Activated CD4-positive, alpha-beta memory T cell treated with anti-CD3 and anti-CD28 coated beads for 36 hours (primary cell): ENCODE measurements at regions not wholly inside any gene's neighbourhood (a gene's known extent, or its start where the extent isn't known, plus 50 kb on each side); places are given as distances from the start of the nearest gene placed in this dataset.

Experiments
- CTCF ChIA-PET: fragments of 350-600 bp; sonication (Branson Sonifier 250); formaldehyde crosslinking; loops from one replicate; lab custom pipeline; 2021; ENCODE audit warnings: antibody characterized with exemption, inconsistent platforms; lab: Charles Lee
- POLR2A ChIA-PET: fragments of 350-600 bp; sonication (Branson Sonifier 250); formaldehyde crosslinking; loops from one replicate; lab custom pipeline; 2021; ENCODE audit warnings: antibody characterized with exemption; lab: Charles Lee
- DNase-seq: peaks from one replicate; pipeline ENCODE4 v3.0.0-alpha.2; 2020
- H3K27ac Mint-ChIP-seq: one replicate; pipeline ENCODE4 v1.8.0; 2021; ENCODE audit warnings: mixed read lengths
- H3K27me3 Mint-ChIP-seq: one replicate; pipeline ENCODE4 v1.8.0; 2021; ENCODE audit warnings: mixed read lengths
- H3K36me3 Mint-ChIP-seq: one replicate; pipeline ENCODE4 v1.8.0; 2021; ENCODE audit warnings: mixed read lengths
- H3K4me1 Mint-ChIP-seq: one replicate; pipeline ENCODE4 v1.8.0; 2021; ENCODE audit warnings: low read depth, mixed read lengths
- H3K4me3 Mint-ChIP-seq: one replicate; pipeline ENCODE4 v1.8.0; 2021; ENCODE audit warnings: mild to moderate bottlenecking, mixed read lengths
- H3K9me3 Mint-ChIP-seq: one replicate; pipeline ENCODE4 v1.8.0; 2021; ENCODE audit warnings: mixed read lengths
- intact Hi-C: fragments of 100-400 bp; cut with micrococcal nuclease; formaldehyde crosslinking; loops from one replicate; pipeline ENCODE4 v1.15.1; 2023

- Mint-ChIP-seq H3K4me1 (peaks cover 28% of the 10 kb centered on the region), H3K27me3 (no peaks in the 10 kb centered on the region), H3K27ac (no peak overlapping the region), H3K36me3 (no peaks in the 10 kb centered on the region), H3K9me3 (no peaks in the 10 kb centered on the region), H3K4me3 (no peak overlapping the region)
- ChIA-PET CTCF (interaction anchor here (1.2 to 2.4 kb wide), 2 partner anchors 24 to 236 kb away, joined by 3 to 6 read pairs; no protein-coding TSS in a partner anchor), POLR2A (no interaction called here)
- DNase-seq, result no peak
- intact Hi-C loops, result no loop called here
These were observed 86.5 kb downstream of the SLC25A47 start for GRCh38 chr14:100409651-100410050.

- Mint-ChIP-seq H3K27me3 (no peaks in the 10 kb centered on the region), H3K36me3 (no peaks in the 10 kb centered on the region), H3K9me3 (no peaks in the 10 kb centered on the region), H3K27ac (no peak overlapping the region), H3K4me3 (no peak overlapping the region), H3K4me1 (peaks cover 25% of the 10 kb centered on the region)
- intact Hi-C loops, result no loop called here
- POLR2A ChIA-PET, result no interaction called here
- DNase-seq, result no peak
- CTCF ChIA-PET, result interaction anchor here (1.2 to 2.4 kb wide), 2 partner anchors 25 to 236 kb away, joined by 3 to 6 read pairs; no protein-coding TSS in a partner anchor
These were observed 87.0 kb downstream of the SLC25A47 start for GRCh38 chr14:100410056-100410565.

GRCh38 chr14:100413699-100414098 is 90.6 kb downstream of the SLC25A47 start:
- no peaks in the 10 kb centered on the region for H3K27me3 Mint-ChIP-seq
- no peaks in the 10 kb centered on the region for H3K4me1 Mint-ChIP-seq
- ChIA-PET POLR2A (no interaction called here), CTCF (no interaction called here)
- no peak for DNase-seq
- intact Hi-C loops, result no loop called here
- H3K27ac Mint-ChIP-seq, result no peak overlapping the region
- H3K4me3 Mint-ChIP-seq, result no peak overlapping the region
- no peaks in the 10 kb centered on the region for H3K9me3 Mint-ChIP-seq
- H3K36me3 Mint-ChIP-seq, result no peaks in the 10 kb centered on the region

- DNase-seq, result no peak
- no peaks in the 10 kb centered on the region for H3K4me1 Mint-ChIP-seq
- H3K9me3 Mint-ChIP-seq, result no peaks in the 10 kb centered on the region
- no peak overlapping the region for H3K4me3 Mint-ChIP-seq
- ChIA-PET CTCF (interaction anchor here (0.7 to 1.2 kb wide), 2 partner anchors 12 to 30 kb away, joined by 3 read pairs; no protein-coding TSS in a partner anchor), POLR2A (no interaction called here)
- H3K36me3 Mint-ChIP-seq, result no peaks in the 10 kb centered on the region
- no peaks in the 10 kb centered on the region for H3K27me3 Mint-ChIP-seq
- intact Hi-C loops, result no loop called here
- H3K27ac Mint-ChIP-seq, result no peak overlapping the region
These were observed 92.1 kb downstream of the SLC25A47 start for GRCh38 chr14:100415226-100415625.

- CTCF ChIA-PET, result interaction anchor here (1.2 kb wide), 1 partner anchor 31 kb away, joined by 3 read pairs; no protein-coding TSS in a partner anchor
- DNase-seq, result no peak
- Mint-ChIP-seq H3K4me3 (no peak overlapping the region), H3K27me3 (no peaks in the 10 kb centered on the region), H3K9me3 (no peaks in the 10 kb centered on the region), H3K36me3 (no peaks in the 10 kb centered on the region), H3K27ac (no peak overlapping the region), H3K4me1 (no peaks in the 10 kb centered on the region)
- intact Hi-C loops, result no loop called here
- POLR2A ChIA-PET, result no interaction called here
These were observed 93.0 kb downstream of the SLC25A47 start for GRCh38 chr14:100416081-100416680.

GRCh38 chr14:100416921-100417860 is 94.1 kb downstream of the SLC25A47 start:
- no peaks in the 10 kb centered on the region for H3K27me3 Mint-ChIP-seq

GRCh38 chr14:100419856-100420255 is 96.7 kb downstream of the SLC25A47 start:
- Mint-ChIP-seq H3K4me1 (peaks cover 2% of the 10 kb centered on the region), H3K27me3 (no peaks in the 10 kb centered on the region), H3K9me3 (no peaks in the 10 kb centered on the region), H3K36me3 (no peaks in the 10 kb centered on the region), H3K27ac (no peak overlapping the region), H3K4me3 (no peak overlapping the region)
- no peak for DNase-seq
- intact Hi-C loops, result no loop called here
- ChIA-PET CTCF (no interaction called here), POLR2A (no interaction called here)

More at GRCh38 chr14:100416921-100417860, 94.1 kb downstream of the SLC25A47 start:
- no peak overlapping the region for H3K4me3 Mint-ChIP-seq
- no peak overlapping the region for H3K27ac Mint-ChIP-seq
- POLR2A ChIA-PET, result no interaction called here
- H3K9me3 Mint-ChIP-seq, result no peaks in the 10 kb centered on the region
- CTCF ChIA-PET, result interaction anchor here (0.6 to 1.0 kb wide), 2 partner anchors 93 to 228 kb away, joined by 3 read pairs; no protein-coding TSS in a partner anchor
- H3K36me3 Mint-ChIP-seq, result no peaks in the 10 kb centered on the region
- no peaks in the 10 kb centered on the region for H3K4me1 Mint-ChIP-seq
- no peak for DNase-seq
- intact Hi-C loops, result no loop called here

GRCh38 chr14:100421756-100422470 is 98.8 kb downstream of the SLC25A47 start:
- POLR2A ChIA-PET, result no interaction called here

GRCh38 chr14:100422556-100423316 is 99.6 kb downstream of the SLC25A47 start:
- peaks cover 4% of the 10 kb centered on the region for H3K4me1 Mint-ChIP-seq
- DNase-seq, result no peak
- CTCF ChIA-PET, result interaction anchor here (1.9 kb wide), 1 partner anchor 37 kb away, joined by 5 read pairs; no protein-coding TSS in a partner anchor
- H3K9me3 Mint-ChIP-seq, result no peaks in the 10 kb centered on the region
- POLR2A ChIA-PET, result no interaction called here
- no peak overlapping the region for H3K4me3 Mint-ChIP-seq
- H3K27ac Mint-ChIP-seq, result no peak overlapping the region
- no peaks in the 10 kb centered on the region for H3K36me3 Mint-ChIP-seq
- intact Hi-C loops, result no loop called here
- no peaks in the 10 kb centered on the region for H3K27me3 Mint-ChIP-seq

More at GRCh38 chr14:100421756-100422470, 98.8 kb downstream of the SLC25A47 start:
- Mint-ChIP-seq H3K27ac (no peak overlapping the region), H3K36me3 (no peaks in the 10 kb centered on the region), H3K9me3 (no peaks in the 10 kb centered on the region), H3K27me3 (no peaks in the 10 kb centered on the region), H3K4me1 (peaks cover 4% of the 10 kb centered on the region), H3K4me3 (no peak overlapping the region)
- CTCF ChIA-PET, result interaction anchor here (1.9 kb wide), 1 partner anchor 36 kb away, joined by 5 read pairs; no protein-coding TSS in a partner anchor
- intact Hi-C loops, result no loop called here
- no peak for DNase-seq

GRCh38 chr14:100423317-100424010 is 100.3 kb downstream of the SLC25A47 start:
- Mint-ChIP-seq H3K27me3 (no peaks in the 10 kb centered on the region), H3K4me1 (peaks cover 4% of the 10 kb centered on the region), H3K36me3 (no peaks in the 10 kb centered on the region), H3K9me3 (no peaks in the 10 kb centered on the region), H3K4me3 (no peak overlapping the region), H3K27ac (no peak overlapping the region)
- intact Hi-C loops, result no loop called here
- DNase-seq, result no peak
- POLR2A ChIA-PET, result no interaction called here
- CTCF ChIA-PET, result interaction anchor here (1.9 kb wide), 1 partner anchor 38 kb away, joined by 5 read pairs; no protein-coding TSS in a partner anchor
